ENCODE measurements at regions not wholly inside any gene's neighbourhood (a gene's known extent, or its start where the extent isn't known, plus 50 kb on each side); places are given as distances from the start of the nearest gene placed in this dataset.

DNA sequence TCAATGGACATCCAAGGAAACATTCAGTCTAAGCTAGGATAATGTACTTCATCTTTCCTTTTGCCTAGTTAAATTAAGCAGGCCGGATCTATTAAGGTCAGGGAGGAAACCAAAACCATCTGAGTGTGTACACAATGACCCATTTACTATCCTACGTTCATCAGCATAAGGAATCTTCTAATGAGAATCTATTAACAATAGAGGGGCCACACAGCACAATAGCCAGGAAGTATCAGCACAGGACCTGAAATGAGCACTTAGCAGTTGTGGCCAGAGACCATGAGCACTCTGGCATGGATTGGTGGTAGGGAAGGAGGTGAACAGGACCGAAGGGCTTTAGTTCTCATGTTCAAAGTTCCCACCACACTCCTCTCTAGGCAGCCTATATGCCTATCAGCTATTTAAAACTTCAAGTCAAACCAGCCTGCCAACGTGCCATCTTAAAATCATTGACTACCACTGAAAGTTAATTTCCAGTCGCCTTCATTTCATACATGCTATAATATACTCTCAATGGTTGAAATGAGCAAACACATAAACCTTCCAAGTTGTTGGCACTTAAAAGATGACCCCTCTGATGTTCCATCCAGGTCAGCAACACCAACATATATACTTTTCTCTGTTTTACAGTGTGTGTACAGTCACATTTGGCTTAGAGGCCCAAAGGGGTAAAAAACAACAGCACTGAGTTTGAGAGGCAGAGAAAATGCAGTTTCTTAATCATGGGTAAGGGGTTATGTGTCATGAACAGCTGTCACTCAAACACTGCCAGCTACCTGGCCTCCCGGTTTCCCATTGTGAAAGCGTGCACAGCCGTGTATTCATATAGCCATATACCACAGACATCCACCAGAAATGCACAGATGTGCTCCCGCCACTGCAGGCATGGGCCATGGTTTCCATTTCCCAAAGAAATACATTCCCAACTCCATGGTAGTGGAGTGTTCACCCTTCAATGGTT lies 184.3 kb downstream of the TBXT start:
- DNase-seq: no peak
- peaks cover 0 to 10% (median 1%) of the 10 kb centered on the region in 5 donors for H3K4me1 ChIP-seq (ENCODE audit: control insufficient read depth in 5 of 5, insufficient read depth in 5 of 5, low read length in 5 of 5)
- no peaks in the 10 kb centered on the region for H3K36me3 ChIP-seq (ENCODE audit: control insufficient read depth in 4 of 4, insufficient read depth in 4 of 4, low read length in 4 of 4)
- TF ChIP-seq, protein P1, sequence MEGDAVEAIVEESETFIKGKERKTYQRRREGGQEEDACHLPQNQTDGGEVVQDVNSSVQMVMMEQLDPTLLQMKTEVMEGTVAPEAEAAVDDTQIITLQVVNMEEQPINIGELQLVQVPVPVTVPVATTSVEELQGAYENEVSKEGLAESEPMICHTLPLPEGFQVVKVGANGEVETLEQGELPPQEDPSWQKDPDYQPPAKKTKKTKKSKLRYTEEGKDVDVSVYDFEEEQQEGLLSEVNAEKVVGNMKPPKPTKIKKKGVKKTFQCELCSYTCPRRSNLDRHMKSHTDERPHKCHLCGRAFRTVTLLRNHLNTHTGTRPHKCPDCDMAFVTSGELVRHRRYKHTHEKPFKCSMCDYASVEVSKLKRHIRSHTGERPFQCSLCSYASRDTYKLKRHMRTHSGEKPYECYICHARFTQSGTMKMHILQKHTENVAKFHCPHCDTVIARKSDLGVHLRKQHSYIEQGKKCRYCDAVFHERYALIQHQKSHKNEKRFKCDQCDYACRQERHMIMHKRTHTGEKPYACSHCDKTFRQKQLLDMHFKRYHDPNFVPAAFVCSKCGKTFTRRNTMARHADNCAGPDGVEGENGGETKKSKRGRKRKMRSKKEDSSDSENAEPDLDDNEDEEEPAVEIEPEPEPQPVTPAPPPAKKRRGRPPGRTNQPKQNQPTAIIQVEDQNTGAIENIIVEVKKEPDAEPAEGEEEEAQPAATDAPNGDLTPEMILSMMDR (IDR thresholded peaks at IDR 0.05; ENCODE audit: control extremely low read depth, extremely low read depth): no peak
- no peak overlapping the region for H3K27ac ChIP-seq (ENCODE audit: low read depth in 1 of 2, low read length in 1 of 2)
- no peak for ATAC-seq (ENCODE audit: insufficient read depth, low FRiP score)
- WGBS, 2 donors: 84 to 88% methylated on average over 9 of the region's 9 CpGs
- H3K27me3 ChIP-seq (ENCODE audit: control insufficient read depth in 3 of 3, insufficient read depth in 3 of 3, low read length in 2 of 3): peaks cover 6 to 51% (median 34%) of the 10 kb centered on the region in 3 donors
- H3K9ac ChIP-seq (ENCODE audit: insufficient read depth in 1 of 2, low read length in 2 of 2): no peak overlapping the region
- no peak overlapping the region for H3K4me3 ChIP-seq
- no peaks in the 10 kb centered on the region for H3K9me3 ChIP-seq (ENCODE audit: control insufficient read depth in 4 of 4, insufficient read depth in 3 of 4, low read length in 3 of 4)

DNA sequence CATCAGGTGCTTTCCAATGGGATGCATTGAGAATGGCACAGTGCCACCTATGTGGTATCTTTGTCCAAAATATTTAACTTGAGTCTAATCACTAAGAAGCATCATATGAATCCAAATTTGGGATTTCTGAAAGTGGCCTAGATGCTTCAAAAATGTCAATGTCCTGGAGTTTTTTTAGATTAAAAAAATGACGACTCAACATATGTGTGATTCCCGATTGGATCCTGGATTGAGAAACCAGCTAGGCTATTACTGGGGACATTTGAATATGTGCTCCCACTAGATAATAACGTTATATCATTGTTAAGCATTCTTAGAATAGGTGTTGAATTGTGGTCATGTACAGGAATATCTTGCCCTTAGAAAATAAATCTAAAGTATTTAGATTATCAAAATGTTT lies 189.2 kb downstream of the TBXT start:
- Histone ChIP-seq H3K4me1 (ENCODE audit: control insufficient read depth in 5 of 5, insufficient read depth in 5 of 5, low read length in 5 of 5) (no peaks in the 10 kb centered on the region), H3K4me3 (no peak overlapping the region), H3K27ac (ENCODE audit: low read depth in 1 of 2, low read length in 1 of 2) (no peak overlapping the region), H3K36me3 (ENCODE audit: control insufficient read depth in 4 of 4, insufficient read depth in 4 of 4, low read length in 4 of 4) (no peaks in the 10 kb centered on the region), H3K9ac (ENCODE audit: insufficient read depth in 1 of 2, low read length in 2 of 2) (no peak overlapping the region), H3K9me3 (ENCODE audit: control insufficient read depth in 4 of 4, insufficient read depth in 3 of 4, low read length in 3 of 4) (no peaks in the 10 kb centered on the region), H3K27me3 (ENCODE audit: control insufficient read depth in 3 of 3, insufficient read depth in 3 of 3, low read length in 2 of 3) (peaks cover 0 to 9% (median 1%) of the 10 kb centered on the region in 3 donors)
- no peak for ATAC-seq (ENCODE audit: insufficient read depth, low FRiP score)
- WGBS, 2 donors: 83 to 92% methylated on average over 3 of the region's 3 CpGs
- TF ChIP-seq, protein P1 (IDR thresholded peaks at IDR 0.05; ENCODE audit: control extremely low read depth, extremely low read depth): no peak
- DNase-seq: no peak

DNA sequence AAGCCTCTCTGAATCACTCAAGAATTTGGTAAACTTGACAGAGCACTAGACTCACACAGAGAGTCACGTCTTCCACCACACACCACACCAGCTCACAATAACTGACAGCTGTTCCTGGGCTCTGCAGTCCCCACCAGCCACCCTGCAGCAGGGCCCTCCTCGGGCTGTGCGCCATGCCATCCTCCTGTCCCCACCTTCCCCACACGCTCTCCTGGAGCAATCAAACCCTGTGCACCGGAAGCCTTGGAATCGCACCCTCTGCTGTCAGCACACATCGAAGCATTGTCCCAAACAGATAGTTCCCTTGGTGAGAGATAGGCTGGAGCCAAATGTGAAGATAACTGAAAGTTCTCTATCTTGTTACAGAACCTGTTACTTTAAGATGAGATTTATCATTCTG lies 191.0 kb downstream of the TBXT start:
- no peak overlapping the region for H3K27ac ChIP-seq (ENCODE audit: low read depth in 1 of 2, low read length in 1 of 2)
- WGBS, 2 donors: 74 to 81% methylated on average over 7 of the region's 7 CpGs
- no peak overlapping the region for H3K4me3 ChIP-seq
- no peak for ATAC-seq (ENCODE audit: insufficient read depth, low FRiP score)
- TF ChIP-seq, protein P1 (IDR thresholded peaks at IDR 0.05; ENCODE audit: control extremely low read depth, extremely low read depth): no peak
- H3K4me1 ChIP-seq (ENCODE audit: control insufficient read depth in 5 of 5, insufficient read depth in 5 of 5, low read length in 5 of 5): no peaks in the 10 kb centered on the region
- peaks cover 0 to 3% (median 0%) of the 10 kb centered on the region in 3 donors for H3K27me3 ChIP-seq (ENCODE audit: control insufficient read depth in 3 of 3, insufficient read depth in 3 of 3, low read length in 2 of 3)
- DNase-seq: no peak
- H3K36me3 ChIP-seq (ENCODE audit: control insufficient read depth in 4 of 4, insufficient read depth in 4 of 4, low read length in 4 of 4): no peaks in the 10 kb centered on the region
- H3K9me3 ChIP-seq (ENCODE audit: control insufficient read depth in 4 of 4, insufficient read depth in 3 of 4, low read length in 3 of 4): no peaks in the 10 kb centered on the region
- no peak overlapping the region for H3K9ac ChIP-seq (ENCODE audit: insufficient read depth in 1 of 2, low read length in 2 of 2)
